HCT116 (cell line): ENCODE measurements at regions not wholly inside any gene's neighbourhood (a gene's known extent, or its start where the extent isn't known, plus 50 kb on each side); places are given as distances from the start of the nearest gene placed in this dataset.

Experiments used
- CEBPB ChIP-seq: IDR thresholded peaks from 2 replicates; pipeline ENCODE4 v1.6.1; 2012; ENCODE audit warnings: low read depth
- CTCF ChIP-seq, 3 experiments: fragments of 200-600 bp in 1 of 3; sonication (generic) in 1 of 3; IDR thresholded peaks in 2 of 3; conservative IDR thresholded peaks in 1 of 3; 2 replicates each; pipeline ENCODE4 v1.5.1; 2012 to 2017; ENCODE audit warnings: low read depth in 2 of 3, low read length in 2 of 3, antibody characterized with exemption in 1 of 3, borderline replicate concordance in 1 of 3, control low read depth in 1 of 3, mild to moderate bottlenecking in 1 of 3, mixed read lengths in 1 of 3, mixed run types in 1 of 3, moderate library complexity in 1 of 3; ENCODE audit not compliant: insufficient read depth in 1 of 3
- JUND ChIP-seq: IDR thresholded peaks from 2 replicates; pipeline ENCODE4 v1.6.1; 2012
- POLR2A ChIP-seq: IDR thresholded peaks from 2 replicates; pipeline ENCODE4 v1.7.0; 2011; ENCODE audit warnings: borderline replicate concordance; ENCODE audit not compliant: insufficient read depth, insufficient read length; ENCODE audit errors: extremely low read depth
- POLR2AphosphoS5 ChIP-seq: IDR thresholded peaks from 2 replicates; pipeline ENCODE4 v1.6.1; 2011; ENCODE audit warnings: mild to moderate bottlenecking, low read depth, low read length, moderate library complexity
- SIN3A ChIP-seq: IDR thresholded peaks from 2 replicates; pipeline ENCODE4 v1.6.1; 2012; ENCODE audit warnings: low read depth
- ZFX ChIP-seq: fragments of 450-650 bp; IDR thresholded peaks from 2 replicates; pipeline ENCODE4 v1.6.1; 2017
- ZNF274 ChIP-seq: fragments of 200-500 bp; sonication (Bioruptor generic); IDR thresholded peaks from 2 replicates; pipeline ENCODE4 v1.6.1; 2014; ENCODE audit warnings: mild to moderate bottlenecking, low read depth, low read length, inconsistent platforms
- TF ChIP-seq, protein P1 (sequence below): IDR thresholded peaks from 2 replicates; pipeline ENCODE4 v1.6.1; 2012; ENCODE audit warnings: low read depth
- TF ChIP-seq, protein P2 (sequence below): IDR thresholded peaks from 2 replicates; pipeline ENCODE4 v1.6.1; 2011; ENCODE audit warnings: mild to moderate bottlenecking, low read length, moderate library complexity; ENCODE audit not compliant: insufficient replicate concordance; ENCODE audit errors: extremely low read depth

- TF ChIP-seq JUND (no peak), POLR2A (no peak), CTCF (IDR thresholded peaks at IDR 0.05 in 2 of 3, conservative IDR thresholded peaks at IDR 0.05 in 1 of 3; ENCODE audit: borderline replicate concordance in 1 of 3, insufficient read depth in 1 of 3, low read depth in 2 of 3, low read length in 2 of 3) (no peak), POLR2AphosphoS5 (no peak), SIN3A (no peak), CEBPB (no peak), ZFX (no peak), ZNF274 (no peak)
- TF ChIP-seq, protein P1, sequence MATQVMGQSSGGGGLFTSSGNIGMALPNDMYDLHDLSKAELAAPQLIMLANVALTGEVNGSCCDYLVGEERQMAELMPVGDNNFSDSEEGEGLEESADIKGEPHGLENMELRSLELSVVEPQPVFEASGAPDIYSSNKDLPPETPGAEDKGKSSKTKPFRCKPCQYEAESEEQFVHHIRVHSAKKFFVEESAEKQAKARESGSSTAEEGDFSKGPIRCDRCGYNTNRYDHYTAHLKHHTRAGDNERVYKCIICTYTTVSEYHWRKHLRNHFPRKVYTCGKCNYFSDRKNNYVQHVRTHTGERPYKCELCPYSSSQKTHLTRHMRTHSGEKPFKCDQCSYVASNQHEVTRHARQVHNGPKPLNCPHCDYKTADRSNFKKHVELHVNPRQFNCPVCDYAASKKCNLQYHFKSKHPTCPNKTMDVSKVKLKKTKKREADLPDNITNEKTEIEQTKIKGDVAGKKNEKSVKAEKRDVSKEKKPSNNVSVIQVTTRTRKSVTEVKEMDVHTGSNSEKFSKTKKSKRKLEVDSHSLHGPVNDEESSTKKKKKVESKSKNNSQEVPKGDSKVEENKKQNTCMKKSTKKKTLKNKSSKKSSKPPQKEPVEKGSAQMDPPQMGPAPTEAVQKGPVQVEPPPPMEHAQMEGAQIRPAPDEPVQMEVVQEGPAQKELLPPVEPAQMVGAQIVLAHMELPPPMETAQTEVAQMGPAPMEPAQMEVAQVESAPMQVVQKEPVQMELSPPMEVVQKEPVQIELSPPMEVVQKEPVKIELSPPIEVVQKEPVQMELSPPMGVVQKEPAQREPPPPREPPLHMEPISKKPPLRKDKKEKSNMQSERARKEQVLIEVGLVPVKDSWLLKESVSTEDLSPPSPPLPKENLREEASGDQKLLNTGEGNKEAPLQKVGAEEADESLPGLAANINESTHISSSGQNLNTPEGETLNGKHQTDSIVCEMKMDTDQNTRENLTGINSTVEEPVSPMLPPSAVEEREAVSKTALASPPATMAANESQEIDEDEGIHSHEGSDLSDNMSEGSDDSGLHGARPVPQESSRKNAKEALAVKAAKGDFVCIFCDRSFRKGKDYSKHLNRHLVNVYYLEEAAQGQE = no peak
- TF ChIP-seq, protein P2, sequence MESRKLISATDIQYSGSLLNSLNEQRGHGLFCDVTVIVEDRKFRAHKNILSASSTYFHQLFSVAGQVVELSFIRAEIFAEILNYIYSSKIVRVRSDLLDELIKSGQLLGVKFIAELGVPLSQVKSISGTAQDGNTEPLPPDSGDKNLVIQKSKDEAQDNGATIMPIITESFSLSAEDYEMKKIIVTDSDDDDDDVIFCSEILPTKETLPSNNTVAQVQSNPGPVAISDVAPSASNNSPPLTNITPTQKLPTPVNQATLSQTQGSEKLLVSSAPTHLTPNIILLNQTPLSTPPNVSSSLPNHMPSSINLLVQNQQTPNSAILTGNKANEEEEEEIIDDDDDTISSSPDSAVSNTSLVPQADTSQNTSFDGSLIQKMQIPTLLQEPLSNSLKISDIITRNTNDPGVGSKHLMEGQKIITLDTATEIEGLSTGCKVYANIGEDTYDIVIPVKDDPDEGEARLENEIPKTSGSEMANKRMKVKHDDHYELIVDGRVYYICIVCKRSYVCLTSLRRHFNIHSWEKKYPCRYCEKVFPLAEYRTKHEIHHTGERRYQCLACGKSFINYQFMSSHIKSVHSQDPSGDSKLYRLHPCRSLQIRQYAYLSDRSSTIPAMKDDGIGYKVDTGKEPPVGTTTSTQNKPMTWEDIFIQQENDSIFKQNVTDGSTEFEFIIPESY = no peak
Observed at GRCh38 chr10:21164687-21165086, 267.6 kb upstream of the NEBL start.
